Neural progenitor cell (in vitro differentiated cells): ENCODE measurements at regions not wholly inside any gene's neighbourhood (a gene's known extent, or its start where the extent isn't known, plus 50 kb on each side); places are given as distances from the start of the nearest gene placed in this dataset.
A peak's percentile ranks its signal among the peaks of the same experiment; 100 is the strongest.

ENCODE experiments used
- DNase-seq: peaks from one replicate; pipeline ENCODE4 v3.0.0-alpha.2; 2016; ENCODE audit warnings: low spot score
- H2AFZ ChIP-seq: fragments of 200-600 bp; sonication (generic); replicated peaks from 2 replicates; pipeline ENCODE4 v1.6.1; 2016; ENCODE audit warnings: antibody characterized with exemption
- H3F3A ChIP-seq: fragments of 200-600 bp; sonication (generic); 2 replicates; pipeline ENCODE4 v1.6.1; 2016; ENCODE audit warnings: antibody characterized with exemption, low read depth
- H3K27ac ChIP-seq: fragments of 200-600 bp; sonication (generic); 2 replicates; pipeline ENCODE4 v1.5.1; 2016; ENCODE audit warnings: mild to moderate bottlenecking
- H3K27me3 ChIP-seq: fragments of 200-600 bp; sonication (generic); 2 replicates; pipeline ENCODE4 v1.6.1; 2016; ENCODE audit warnings: mild to moderate bottlenecking, moderate library complexity
- H3K36me3 ChIP-seq: fragments of 200-600 bp; sonication (generic); 2 replicates; pipeline ENCODE4 v1.5.1; 2016
- H3K4me1 ChIP-seq: fragments of 200-600 bp; sonication (generic); 2 replicates; pipeline ENCODE4 v1.6.1; 2016; ENCODE audit warnings: mixed run types
- H3K4me2 ChIP-seq: fragments of 200-600 bp; sonication (generic); 2 replicates; pipeline ENCODE4 v1.6.1; 2016
- H3K4me3 ChIP-seq: fragments of 200-600 bp; sonication (generic); 2 replicates; pipeline ENCODE4 v1.5.1; 2016
- H3K79me2 ChIP-seq: fragments of 200-600 bp; sonication (generic); 2 replicates; pipeline ENCODE4 v1.6.1; 2016; ENCODE audit warnings: low read depth
- H3K9ac ChIP-seq: fragments of 200-600 bp; sonication (generic); 2 replicates; pipeline ENCODE4 v1.6.1; 2016
- H3K9me3 ChIP-seq: fragments of 200-600 bp; sonication (generic); 2 replicates; pipeline ENCODE4 v1.5.1; 2016; ENCODE audit warnings: low read depth
- H4K20me1 ChIP-seq: fragments of 200-600 bp; sonication (generic); 2 replicates; pipeline ENCODE4 v1.6.1; 2016; ENCODE audit warnings: low read depth
- H3K27ac Mint-ChIP-seq: 3 replicates; pipeline ENCODE4 v1.8.0; 2021; ENCODE audit warnings: mixed read lengths
- H3K27me3 Mint-ChIP-seq: 2 replicates; pipeline ENCODE4 v1.8.0; 2022; ENCODE audit warnings: low read depth, mild to moderate bottlenecking, inconsistent platforms, moderate library complexity, mixed read lengths; ENCODE audit not compliant: insufficient read depth
- H3K36me3 Mint-ChIP-seq: 3 replicates; pipeline ENCODE4 v1.8.0; 2021; ENCODE audit warnings: mixed read lengths
- H3K4me1 Mint-ChIP-seq: 3 replicates; pipeline ENCODE4 v1.8.0; 2021; ENCODE audit warnings: mixed read lengths
- H3K4me3 Mint-ChIP-seq: 3 replicates; pipeline ENCODE4 v1.8.0; 2021; ENCODE audit warnings: mild to moderate bottlenecking, moderate library complexity, mixed read lengths
- H3K9me3 Mint-ChIP-seq: 3 replicates; pipeline ENCODE4 v1.8.0; 2020; ENCODE audit warnings: mixed read lengths
- CTCF ChIP-seq: fragments of 200-600 bp; sonication (generic); IDR thresholded peaks from 2 replicates; pipeline ENCODE4 v1.5.1; 2017; ENCODE audit warnings: antibody characterized with exemption, mild to moderate bottlenecking
- EZH2 ChIP-seq: fragments of 200-600 bp; sonication (generic); IDR thresholded peaks from 2 replicates; pipeline ENCODE4 v1.6.1; 2017; ENCODE audit warnings: antibody characterized with exemption, mild to moderate bottlenecking, moderate library complexity
- EZH2phosphoT487 ChIP-seq: fragments of 200-600 bp; sonication (generic); IDR thresholded peaks from 2 replicates; pipeline ENCODE4 v1.6.1; 2017; ENCODE audit warnings: antibody characterized with exemption

- Mint-ChIP-seq H3K27ac (no peak overlapping the region), H3K4me1 (peaks cover 16% of the 10 kb centered on the region), H3K36me3 (no peaks in the 10 kb centered on the region), H3K4me3 (no peak overlapping the region), H3K27me3 (peaks cover 3% of the 10 kb centered on the region), H3K9me3 (no peaks in the 10 kb centered on the region)
- no peaks in the 10 kb centered on the region for H4K20me1 ChIP-seq
- no peak overlapping the region for H3K4me3 ChIP-seq
- no peak overlapping the region for H3K9ac ChIP-seq
- no peaks in the 10 kb centered on the region for H3K27me3 ChIP-seq
- no peaks in the 10 kb centered on the region for H3F3A ChIP-seq
- no peak for DNase-seq
- no peaks in the 10 kb centered on the region for H3K79me2 ChIP-seq
- TF ChIP-seq EZH2phosphoT487 (no peak), CTCF (no peak), EZH2 (no peak)
- peaks cover 7% of the 10 kb centered on the region for H3K4me1 ChIP-seq
- no peaks in the 10 kb centered on the region for H3K36me3 ChIP-seq
- H3K4me2 ChIP-seq: no peak overlapping the region
- no peaks in the 10 kb centered on the region for H3K9me3 ChIP-seq
- H2AFZ ChIP-seq: no peak overlapping the region
- no peak overlapping the region for H3K27ac ChIP-seq
These were observed 172.6 kb upstream of the UMPS start for GRCh38 chr3:124557433-124558232.

DNA sequence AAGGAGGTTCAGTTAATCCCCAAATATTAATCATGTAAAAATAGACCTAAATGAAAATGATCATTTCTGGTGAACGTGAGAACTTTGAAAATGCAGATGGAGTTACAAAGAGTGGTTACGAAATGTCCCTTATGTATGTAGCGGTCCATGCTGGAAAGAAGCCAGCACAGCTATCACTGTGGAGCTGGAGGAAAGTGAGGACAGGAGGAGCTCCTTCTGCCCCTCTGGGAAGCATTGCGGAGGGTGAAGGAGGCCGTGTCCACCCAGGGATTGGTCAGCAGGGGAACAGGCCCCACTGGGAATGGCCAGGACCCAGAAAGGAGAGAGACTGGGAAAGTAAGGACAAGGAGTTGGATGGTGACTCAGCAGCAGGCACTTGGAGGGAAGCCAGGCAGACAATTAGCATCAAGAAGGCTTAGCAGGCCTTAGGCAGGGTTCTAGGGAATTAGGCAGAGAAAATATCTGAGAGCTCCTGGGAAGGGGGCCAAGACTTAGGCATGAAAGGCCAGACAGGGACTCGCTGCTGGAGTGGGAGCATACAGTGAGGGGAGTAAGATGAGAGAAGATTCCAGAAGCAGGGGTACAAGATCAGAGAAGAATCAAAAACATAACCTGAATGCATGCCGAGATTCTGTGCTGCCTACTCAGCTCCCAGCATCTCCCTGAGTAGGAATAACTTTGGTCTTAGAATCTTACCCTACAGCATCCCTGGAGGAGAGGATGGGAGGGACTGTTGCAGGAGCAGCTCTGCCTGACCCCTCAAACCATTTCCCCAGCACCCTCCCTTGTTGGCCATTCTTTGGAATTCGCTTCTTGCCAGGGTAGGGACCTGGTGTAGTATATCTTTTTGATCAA, 171.0 kb upstream of the UMPS start:
- Histone ChIP-seq H3K4me3 (no peak overlapping the region), H3K27ac (no peak overlapping the region), H2AFZ (no peak overlapping the region), H3K36me3 (no peaks in the 10 kb centered on the region), H3K9ac (no peak overlapping the region), H3K4me2 (no peak overlapping the region), H3F3A (no peaks in the 10 kb centered on the region), H3K9me3 (no peaks in the 10 kb centered on the region), H4K20me1 (no peaks in the 10 kb centered on the region), H3K79me2 (no peaks in the 10 kb centered on the region), H3K4me1 (peaks cover 7% of the 10 kb centered on the region), H3K27me3 (no peaks in the 10 kb centered on the region)
- Mint-ChIP-seq H3K4me1 (peaks cover 16% of the 10 kb centered on the region), H3K4me3 (no peak overlapping the region), H3K27ac (peak overlapping the region; percentile 47), H3K27me3 (peaks cover 3% of the 10 kb centered on the region), H3K36me3 (no peaks in the 10 kb centered on the region), H3K9me3 (no peaks in the 10 kb centered on the region)
- DNase-seq: no peak
- TF ChIP-seq CTCF (no peak), EZH2phosphoT487 (no peak), EZH2 (no peak)

DNA sequence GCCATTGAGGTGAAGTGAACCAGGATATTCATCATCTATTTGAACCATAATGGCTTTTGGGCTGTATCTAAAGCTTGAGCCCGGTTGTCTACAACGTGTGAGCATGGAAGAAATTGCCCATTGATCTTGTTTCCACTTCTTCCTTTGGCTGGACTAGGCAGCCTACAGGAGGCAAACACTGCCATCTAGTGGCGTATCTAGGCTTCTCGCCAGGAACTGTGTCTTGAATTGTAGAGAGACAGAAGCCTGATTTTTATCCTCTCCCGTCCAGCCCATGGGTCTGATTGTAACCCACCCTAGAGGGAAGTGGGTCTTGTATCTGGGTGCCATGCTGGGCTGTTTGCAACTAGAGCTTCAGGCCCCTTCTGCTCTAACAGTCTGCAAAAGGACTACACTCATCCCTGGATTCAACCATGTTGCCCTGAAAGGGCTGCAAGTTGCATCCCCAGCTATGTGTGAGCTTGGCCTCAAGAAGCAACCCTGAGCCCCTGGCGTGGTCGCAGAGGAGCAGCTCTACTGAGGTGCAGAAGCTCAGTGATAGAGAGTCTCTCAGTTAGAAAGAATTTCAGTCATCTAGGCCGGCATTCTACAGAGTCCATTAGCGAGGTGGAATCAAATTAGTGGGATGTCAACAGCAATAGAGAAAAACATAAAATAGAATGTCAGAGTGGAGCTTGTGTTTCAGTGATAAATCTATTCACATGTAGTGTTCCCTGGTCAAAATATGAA, 170.2 kb upstream of the UMPS start:
- H3K27ac ChIP-seq: no peak overlapping the region
- Mint-ChIP-seq H3K4me3 (no peak overlapping the region), H3K4me1 (peaks cover 20% of the 10 kb centered on the region), H3K27me3 (peaks cover 3% of the 10 kb centered on the region), H3K27ac (no peak overlapping the region), H3K36me3 (no peaks in the 10 kb centered on the region), H3K9me3 (no peaks in the 10 kb centered on the region)
- H3K36me3 ChIP-seq: no peaks in the 10 kb centered on the region
- no peak overlapping the region for H3K4me3 ChIP-seq
- no peak overlapping the region for H3K4me2 ChIP-seq
- H3F3A ChIP-seq: no peaks in the 10 kb centered on the region
- no peak overlapping the region for H3K9ac ChIP-seq
- H3K79me2 ChIP-seq: no peaks in the 10 kb centered on the region
- H3K27me3 ChIP-seq: no peaks in the 10 kb centered on the region
- DNase-seq: peak; percentile 88
- no peak overlapping the region for H2AFZ ChIP-seq
- no peaks in the 10 kb centered on the region for H3K9me3 ChIP-seq
- no peaks in the 10 kb centered on the region for H4K20me1 ChIP-seq
- H3K4me1 ChIP-seq: peaks cover 7% of the 10 kb centered on the region
- TF ChIP-seq EZH2phosphoT487: no peak
- peak; percentile 89 for TF ChIP-seq CTCF
- no peak for TF ChIP-seq EZH2
